ENCODE measurements at regions not wholly inside any gene's neighbourhood (a gene's known extent, or its start where the extent isn't known, plus 50 kb on each side); places are given as distances from the start of the nearest gene placed in this dataset.

DNA sequence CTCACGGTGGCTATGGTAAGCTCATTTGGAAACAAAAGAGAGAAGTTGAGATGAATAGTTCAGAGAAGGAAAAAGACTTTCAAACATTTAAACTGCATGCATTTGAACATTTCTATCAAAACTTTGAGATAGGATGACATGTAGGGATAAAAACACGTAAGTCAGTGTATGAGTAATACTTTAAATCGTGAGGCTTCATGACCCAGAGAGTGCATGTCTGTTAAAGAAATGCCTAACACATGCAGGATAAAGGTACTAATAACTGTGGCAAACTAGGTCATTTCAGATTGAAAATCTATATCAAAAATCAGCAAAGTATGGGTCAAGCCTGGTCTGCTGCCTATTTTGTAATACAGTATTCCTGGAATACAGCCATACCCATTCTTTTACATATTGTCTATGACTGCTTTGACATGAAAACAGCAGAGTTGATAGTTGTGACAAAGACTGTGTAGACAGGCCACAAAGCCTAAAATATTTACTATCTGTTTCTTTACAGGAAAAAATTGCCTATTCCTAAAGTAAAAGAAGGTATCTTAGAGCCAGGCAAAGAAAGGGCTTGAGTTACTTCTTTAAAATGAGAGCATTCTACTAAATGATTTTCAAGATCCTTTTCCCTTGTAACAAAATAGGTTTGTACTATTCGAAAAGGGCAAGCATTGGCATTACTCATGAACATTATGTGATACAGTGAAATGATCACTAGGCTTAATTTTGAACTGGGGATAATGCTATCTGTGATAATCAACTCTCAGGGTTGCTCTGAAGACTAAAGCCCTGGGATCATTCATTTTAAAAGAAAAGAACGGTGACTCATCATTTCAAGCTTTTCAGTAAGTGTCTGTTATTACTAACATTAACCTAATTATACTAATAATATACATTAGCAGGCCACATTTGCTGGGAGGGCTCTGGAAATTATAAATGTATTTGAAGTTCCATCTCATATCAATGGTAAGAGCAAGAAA lies 185.9 kb downstream of the CRPPA start:
- no peak for DNase-seq (ENCODE audit: low read depth in 4 of 4, low spot score in 2 of 4)

DNA sequence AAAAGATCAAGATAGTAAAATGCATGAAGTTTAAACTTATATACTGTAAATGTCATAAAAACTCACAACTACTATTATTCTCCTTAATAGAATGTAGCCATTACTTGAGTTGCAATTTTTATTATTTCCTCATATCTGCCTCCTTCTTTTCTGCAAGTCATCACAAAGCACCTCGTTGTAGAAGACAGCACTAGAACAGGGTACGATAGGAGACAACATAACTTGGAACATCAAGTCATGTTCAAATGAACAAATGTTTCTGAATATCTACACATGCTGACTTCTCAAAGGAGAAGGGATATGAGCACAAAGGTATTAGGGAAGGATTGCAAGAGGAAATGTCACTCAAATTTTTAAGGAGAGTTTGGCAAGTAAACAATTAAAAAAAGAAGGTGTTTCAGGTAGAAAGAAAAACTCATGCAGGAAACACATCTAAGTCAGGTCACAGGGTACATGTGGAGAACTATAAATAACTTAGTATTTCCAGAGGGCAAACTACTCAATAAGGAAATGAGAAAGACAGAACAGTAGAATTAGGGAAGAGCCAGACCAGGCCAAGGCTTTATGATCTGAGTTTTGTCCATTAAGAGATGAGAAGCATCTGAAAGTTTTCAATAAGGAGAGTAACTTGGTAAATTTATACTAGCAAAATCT lies 186.7 kb downstream of the CRPPA start:
- DNase-seq (ENCODE audit: low read depth in 4 of 4, low spot score in 2 of 4) = no peak

DNA sequence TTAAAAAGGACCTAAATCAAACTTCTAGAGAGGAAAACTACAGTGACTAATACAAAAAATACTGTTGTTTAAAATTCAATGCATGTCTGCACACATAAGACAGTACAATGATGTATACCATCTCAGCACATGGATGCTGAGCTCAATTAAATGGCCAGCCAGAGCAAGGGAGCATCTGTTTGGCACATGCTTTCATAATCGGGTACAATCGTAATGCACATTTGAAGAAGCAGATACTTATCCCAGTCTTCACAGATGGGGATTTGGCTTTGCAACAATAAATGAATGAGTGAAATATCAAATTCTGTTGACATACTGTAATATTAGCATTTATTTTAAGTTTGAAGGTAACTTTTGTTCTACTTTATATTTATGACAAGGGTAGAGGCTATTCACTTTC lies 187.8 kb downstream of the CRPPA start:
- DNase-seq (ENCODE audit: low read depth in 4 of 4, low spot score in 2 of 4) = no peak

DNA sequence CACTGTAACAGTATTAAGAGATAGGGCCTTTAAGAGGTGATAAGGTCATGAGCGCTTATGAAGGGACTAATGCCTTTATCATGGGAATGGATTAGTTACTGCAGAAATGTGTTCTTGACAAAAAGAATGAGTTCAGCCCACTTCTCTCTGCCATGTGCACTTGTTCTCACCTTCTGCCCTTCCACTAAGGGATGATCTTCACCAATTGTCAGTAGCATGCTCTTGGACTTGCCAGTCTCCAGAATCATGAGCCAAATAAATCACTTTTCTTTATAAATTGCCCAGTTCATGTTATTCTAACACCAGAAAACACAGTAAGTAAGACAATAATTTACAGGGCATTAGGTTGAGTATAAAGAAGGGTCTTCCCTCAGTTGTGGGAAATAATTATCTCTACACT lies 189.1 kb downstream of the CRPPA start:
- no peak for DNase-seq (ENCODE audit: low read depth in 4 of 4, low spot score in 2 of 4)

DNA sequence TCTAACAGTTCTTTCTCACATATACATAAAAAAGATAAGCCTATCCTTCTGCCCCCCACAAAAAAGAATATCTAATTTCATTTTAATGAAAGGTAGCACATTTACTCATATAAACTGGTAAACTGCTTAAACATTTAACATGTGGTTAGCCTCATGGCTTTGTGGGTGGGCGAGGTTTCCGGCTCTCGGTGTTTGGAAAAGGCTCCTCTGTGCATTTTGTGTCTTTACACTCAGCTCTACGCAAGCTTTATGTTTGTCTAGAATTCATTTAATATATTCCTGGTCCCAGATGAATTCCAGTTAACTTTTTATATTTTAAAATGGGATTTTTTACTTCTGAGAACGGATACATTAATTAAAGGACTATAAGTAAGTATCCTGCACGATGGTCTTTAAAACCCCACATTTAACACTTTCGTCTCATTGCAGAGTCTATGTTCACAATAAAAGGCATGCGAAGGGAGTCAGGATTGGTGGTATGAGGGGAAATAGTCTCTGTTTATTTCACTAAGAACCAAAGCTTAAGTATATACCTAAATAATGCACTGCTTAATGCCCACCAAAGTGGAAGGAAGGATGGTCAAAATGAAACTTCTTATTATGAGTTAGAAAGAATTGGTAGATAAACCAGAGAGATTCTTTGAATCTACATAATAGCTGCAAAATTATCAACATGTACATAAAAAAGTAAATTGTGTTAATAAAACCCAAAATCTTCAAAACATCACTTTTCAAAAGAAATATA lies 197.2 kb downstream of the CRPPA start:
- no peak for DNase-seq (ENCODE audit: low read depth in 4 of 4, low spot score in 2 of 4)

DNA sequence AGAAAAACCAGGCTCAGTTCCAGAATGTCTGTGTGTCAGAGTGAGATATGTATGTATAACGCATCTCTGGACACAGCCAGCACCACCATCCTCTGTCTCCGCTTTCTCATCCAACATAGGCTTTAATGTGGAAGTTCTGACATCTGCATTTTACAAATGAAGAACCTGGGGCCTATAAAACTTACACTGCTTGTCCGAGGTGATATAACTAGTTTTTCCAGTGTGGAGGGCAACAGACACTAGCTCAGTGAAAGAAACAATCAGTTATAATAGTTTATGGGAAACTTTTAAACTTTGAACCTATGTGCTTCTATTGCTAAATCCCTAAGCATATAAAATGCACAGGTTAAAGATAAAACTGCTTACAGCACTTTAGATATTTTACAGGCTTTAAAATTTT lies 208.7 kb downstream of the CRPPA start:
- no peak for DNase-seq (ENCODE audit: low read depth in 4 of 4, low spot score in 2 of 4)

DNA sequence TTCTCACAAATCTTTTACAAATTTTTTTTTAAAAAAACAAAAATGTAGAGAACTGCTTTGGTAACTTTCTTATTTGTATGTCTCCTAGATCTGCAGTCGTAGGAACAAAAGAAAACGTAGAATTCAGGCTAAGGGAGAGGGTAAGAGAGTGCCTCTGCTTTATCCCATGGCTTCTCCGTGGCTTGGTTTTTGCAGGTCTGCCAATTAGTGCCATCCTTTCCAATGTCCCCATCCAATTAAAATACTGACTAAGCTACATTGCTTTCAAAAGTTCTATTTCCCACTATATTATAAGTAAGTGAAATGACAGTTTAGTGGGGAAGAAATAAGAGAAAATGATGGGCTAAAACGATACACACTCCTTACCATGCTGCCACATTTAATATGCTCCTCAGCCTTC lies 209.3 kb downstream of the CRPPA start:
- DNase-seq (ENCODE audit: low read depth in 4 of 4, low spot score in 2 of 4) = no peak

DNA sequence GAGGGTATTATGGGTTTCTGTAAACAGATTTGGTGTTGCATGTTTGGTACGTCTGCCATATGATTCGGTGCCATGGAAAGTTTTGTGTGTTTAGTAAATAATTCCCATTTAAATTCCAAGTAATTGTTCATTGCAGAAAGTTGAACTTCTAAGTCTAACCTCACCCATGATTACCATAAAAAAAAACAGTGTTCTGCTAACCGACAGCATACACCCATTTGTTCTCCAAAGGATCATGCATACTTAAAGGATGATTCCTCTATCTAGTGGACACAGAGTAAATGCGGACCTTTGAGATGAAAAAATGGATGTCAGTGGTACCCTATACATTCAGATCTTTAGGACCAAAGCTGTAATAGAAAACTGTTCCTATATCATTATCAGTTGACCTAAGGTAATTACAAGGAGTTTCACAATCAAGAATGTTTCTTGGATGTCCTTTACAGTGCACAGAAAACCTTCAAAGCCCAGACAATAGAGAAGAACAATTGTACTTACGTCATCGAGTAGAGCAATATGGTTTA lies 209.9 kb downstream of the CRPPA start:
- no peak for DNase-seq (ENCODE audit: low read depth in 4 of 4, low spot score in 2 of 4)

DNA sequence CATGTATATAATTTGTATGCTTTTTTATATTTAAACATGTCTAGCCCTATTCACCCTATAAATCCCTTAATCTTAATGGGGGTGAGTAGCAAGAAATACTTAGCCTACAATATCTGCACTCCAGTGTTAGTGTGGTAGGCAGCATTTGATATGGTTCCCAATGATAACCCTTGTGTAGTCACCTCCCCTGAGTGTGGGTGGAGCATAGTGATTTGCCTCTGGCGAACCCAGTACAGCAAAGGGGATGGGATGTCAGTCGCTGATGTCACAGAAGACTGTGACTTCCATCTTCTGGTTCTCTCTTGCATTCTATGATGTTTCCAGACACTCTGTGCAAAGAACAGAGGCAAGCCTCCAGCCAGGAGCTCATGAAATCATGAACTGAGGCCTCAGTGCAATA lies 211.2 kb downstream of the CRPPA start:
- no peak for DNase-seq (ENCODE audit: low read depth in 4 of 4, low spot score in 2 of 4)

DNA sequence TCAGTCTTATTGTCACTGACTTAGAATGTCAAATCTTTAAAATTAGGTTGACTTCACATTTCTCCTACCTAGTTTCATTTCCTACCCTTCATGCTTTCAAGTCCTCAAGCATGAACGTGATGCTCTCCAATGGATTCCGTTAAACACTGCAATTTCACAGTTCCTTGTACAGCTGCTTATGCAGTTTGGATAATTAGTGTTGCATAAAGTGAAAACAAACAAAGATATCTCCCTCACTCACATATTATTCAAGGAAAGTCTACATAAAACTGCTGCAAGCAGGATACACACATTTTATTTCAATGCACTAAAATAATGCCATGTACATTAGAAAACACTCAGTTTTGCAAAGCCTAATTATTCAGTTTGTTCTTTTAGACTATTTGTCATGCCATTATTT lies 214.0 kb downstream of the CRPPA start:
- no peak for DNase-seq (ENCODE audit: low read depth in 4 of 4, low spot score in 2 of 4)

DNA sequence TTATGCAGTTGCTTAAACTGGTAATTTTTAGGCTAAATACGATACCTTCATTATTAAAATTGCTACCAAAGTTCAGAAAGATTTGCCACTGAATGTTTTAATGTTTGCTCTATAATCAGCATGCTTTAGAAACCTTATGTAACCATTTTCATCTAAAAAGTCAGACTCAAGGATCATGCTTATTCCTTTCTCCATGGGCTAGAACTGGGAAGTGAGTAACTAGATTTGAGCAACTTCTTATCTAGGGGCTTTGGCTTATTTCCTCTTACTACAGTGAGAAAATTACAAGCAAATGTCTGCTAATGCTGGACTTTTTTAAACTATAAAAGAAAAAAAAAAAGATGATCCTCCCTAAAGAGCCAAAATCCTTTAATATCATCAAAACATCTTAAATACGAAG lies 215.9 kb downstream of the CRPPA start:
- no peak for DNase-seq (ENCODE audit: low read depth in 4 of 4, low spot score in 2 of 4)

DNA sequence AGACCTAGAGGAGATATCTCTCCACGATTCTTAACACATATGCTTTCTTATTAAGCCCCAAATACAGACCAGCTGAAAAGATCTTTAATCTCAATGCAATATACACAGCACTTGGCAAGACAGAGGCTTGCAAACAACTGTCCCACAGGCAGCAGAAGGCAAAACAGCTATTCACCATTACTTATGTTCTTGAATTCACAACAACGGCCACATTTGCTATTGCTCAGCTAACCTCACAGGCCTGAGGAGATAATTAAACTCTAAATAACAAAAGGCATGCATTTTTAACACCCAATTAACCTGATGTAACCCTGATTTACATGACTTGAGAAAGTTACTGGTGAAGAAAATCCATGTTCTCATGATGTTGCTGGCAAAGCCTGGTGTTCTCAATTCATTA lies 216.4 kb downstream of the CRPPA start:
- DNase-seq (ENCODE audit: low read depth in 4 of 4, low spot score in 2 of 4) = no peak

DNA sequence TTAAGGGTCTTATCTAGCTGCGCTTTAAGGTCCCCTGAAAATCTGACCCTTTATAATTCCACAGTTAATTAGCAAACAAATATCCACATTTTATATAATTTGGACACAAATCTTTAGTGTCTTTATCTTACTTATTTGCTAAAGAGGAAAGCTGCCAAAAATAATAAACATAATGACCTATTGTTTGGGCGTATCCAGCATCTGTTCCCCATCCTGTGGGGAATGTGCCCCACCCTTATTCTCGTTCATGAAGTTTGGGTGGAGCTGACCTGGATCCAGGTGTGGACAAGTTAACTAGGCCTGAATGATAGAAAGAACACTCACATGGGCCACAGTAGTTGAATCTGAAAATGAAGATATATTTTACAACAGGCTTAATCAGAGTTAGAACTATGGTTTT lies 218.3 kb downstream of the CRPPA start:
- no peak for DNase-seq (ENCODE audit: low read depth in 4 of 4, low spot score in 2 of 4)

DNA sequence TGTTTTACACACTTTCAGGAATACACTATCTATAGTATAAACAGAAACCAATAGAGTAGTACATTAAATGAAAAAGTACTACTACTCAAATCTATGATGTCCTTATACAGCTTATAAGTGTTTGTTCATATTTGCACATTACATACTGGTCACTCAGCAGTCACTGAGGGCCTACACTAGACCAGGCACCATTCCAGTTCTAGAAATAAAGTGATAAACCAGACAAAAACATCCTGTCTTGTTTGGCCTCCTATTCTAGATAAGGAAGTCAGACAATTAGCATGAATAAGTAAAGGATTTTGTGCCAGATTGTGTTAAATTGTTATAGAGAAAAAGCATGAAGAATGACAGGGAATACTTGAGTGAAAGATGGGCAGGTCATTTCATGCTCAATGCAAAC lies 219.0 kb downstream of the CRPPA start:
- DNase-seq (ENCODE audit: low read depth in 4 of 4, low spot score in 2 of 4) = no peak

DNA sequence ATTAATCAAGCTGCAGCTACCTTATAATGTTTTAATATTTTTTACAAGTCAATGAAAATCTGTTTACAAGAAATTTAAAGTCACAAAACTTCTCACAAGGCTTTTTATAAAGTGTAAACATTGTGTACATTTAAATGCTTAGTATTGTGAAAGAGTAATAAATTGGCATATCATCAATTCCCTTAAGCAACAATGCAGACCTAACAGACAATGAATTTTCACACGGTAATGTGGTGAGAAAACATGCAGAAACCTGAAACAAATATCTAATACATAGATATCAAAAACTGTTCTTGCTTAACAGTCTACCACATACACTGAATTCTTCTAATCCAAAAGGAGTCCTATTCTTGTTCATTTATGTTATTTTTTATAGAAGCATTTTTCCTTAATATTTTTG lies 220.7 kb downstream of the CRPPA start:
- no peak for DNase-seq (ENCODE audit: low read depth in 4 of 4, low spot score in 2 of 4)

DNA sequence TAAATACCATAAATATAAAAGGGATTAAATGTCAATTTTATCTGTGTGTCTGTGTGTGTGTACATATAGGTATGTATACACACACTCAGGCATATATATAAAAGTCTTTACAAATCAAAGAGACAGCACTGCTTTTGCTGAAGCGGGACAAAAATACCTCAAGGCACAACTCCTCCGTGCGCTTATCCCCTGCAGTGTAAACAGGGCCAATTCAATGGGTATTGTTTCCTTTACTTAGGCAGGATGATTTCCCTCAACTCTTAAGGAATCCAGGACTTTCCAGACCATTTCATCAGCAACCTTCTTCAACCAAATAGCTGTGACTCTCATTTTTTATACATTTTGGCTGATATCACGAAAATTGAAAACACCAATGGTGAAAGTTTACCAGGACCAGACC lies 227.7 kb downstream of the CRPPA start:
- no peak for DNase-seq (ENCODE audit: low read depth in 4 of 4, low spot score in 2 of 4)

DNA sequence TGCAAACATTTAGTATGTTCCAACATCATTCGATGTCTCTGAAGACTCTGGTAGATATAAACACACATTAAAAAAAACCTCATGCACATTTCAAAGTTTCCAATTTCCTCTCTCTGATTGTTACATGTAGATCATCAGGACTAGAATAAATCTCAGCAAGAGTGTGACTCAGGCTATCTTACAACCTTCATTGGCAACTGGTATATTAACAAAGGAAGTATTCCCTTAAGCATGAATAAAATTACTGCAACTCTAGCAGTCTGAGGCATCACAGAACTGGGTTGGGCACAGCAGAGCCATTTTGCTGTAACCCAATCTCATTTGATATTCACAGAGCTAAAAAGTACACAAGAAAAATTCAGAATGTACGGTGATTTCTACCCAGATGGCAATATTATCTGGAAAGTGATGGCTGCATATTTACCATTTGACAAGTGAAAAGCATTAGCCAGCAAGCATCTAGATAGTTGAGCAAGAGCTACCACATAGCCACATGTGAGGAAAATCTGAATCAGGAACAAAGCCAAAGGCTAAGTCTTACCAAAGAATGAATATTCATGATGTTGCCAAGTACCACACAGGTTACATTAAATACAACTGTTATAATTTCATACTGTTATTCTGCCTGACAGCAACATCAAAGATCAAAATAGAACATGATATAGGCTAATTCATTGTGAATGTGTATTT lies 232.2 kb downstream of the CRPPA start:
- no peak for DNase-seq (ENCODE audit: low read depth in 4 of 4, low spot score in 2 of 4)

DNA sequence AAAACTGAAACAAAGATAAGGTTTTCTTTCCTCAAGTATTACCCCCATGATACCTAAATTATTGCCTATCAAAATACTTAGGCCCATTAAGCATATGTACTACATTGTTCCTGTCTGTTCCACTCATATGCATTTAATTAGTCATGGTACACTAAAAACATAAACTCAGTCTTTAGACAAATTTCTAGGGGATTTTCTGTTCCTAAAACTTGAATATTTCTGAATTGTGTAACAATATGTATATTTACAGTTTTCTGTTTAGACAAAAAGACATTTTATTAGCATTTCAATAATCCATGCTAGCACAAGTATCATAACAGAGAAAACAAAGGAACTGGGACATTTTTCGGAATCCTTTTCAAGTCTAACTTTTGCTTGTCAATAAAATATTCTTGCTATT lies 234.2 kb downstream of the CRPPA start:
- DNase-seq (ENCODE audit: low read depth in 4 of 4, low spot score in 2 of 4) = no peak

DNA sequence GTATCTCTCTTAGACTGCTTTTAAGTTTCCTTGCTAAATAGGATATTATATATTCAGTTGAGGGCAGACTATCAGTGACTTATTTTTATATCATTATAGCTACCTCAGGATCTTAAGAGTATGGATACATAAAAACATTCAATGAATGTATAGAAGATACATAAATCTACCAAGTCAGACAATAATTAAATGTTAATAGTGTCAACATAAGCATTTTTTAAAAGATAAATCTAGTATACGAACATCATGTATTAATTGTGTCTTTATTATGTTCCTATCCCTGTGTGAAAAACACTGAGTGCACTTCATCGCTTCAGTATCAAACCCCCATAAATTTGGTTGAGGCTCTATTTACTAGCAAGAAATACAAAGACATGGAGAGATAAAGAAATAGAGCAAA lies 242.8 kb downstream of the CRPPA start:
- DNase-seq (ENCODE audit: low read depth in 4 of 4, low spot score in 2 of 4) = no peak

DNA sequence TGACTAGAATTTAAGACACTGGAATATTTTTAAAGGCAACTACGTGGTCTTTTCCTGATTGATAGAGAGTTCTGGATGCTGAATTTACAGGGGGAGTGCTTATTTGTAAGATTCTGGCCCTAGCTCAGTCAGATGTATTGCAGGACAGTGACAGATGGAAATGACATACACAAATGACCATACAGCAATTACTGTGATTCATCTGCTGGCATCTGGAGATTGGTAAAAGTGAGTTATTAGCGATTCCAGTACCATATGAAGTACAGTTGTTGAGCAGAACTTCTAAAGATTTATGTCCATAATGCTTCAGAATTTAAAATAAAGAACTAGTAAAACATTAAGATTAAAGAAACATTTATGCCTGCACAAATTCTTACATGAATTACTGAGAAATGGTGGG lies 243.2 kb downstream of the CRPPA start:
- no peak for DNase-seq (ENCODE audit: low read depth in 4 of 4, low spot score in 2 of 4)

DNA sequence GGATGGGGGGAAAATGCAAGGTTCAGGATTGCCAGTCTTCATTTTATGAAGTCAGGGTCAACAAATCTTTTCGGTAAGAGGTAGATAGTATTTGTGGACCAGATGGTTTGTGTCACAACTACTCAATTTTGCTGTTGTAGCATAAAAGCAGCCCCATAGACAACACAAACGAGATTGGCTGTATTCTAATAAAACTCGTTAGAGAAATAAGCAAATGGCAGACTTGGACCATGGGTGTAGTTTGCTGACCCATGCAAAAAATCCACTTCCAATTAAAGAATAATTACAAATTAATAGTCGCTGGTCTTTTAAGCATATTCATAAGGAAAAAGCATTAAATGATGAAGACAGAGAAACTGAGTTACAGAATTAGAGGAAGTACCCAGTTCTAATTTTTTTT lies 247.1 kb downstream of the CRPPA start:
- DNase-seq (ENCODE audit: low read depth in 4 of 4, low spot score in 2 of 4) = no peak
